K562 (cell line): ENCODE measurements at regions not wholly inside any gene's neighbourhood (a gene's known extent, or its start where the extent isn't known, plus 50 kb on each side); places are given as distances from the start of the nearest gene placed in this dataset.

Experiments
- ATAC-seq: fragments of 200-7000 bp; cut with Tn5 transposase; 3 replicates; pipeline ENCODE4 v1.9.1; 2020; ENCODE audit warnings: moderate library complexity
- BruUV-seq: library from RNA; stranded (reverse); fragments of 400-500 nt; replicated peaks from 2 replicates; lab custom pipeline; 2021; lab: Mats Ljungman, UMichigan
- CTCF ChIA-PET: fragments of 300-600 bp; formaldehyde crosslinking; extraction: SDS; loops from one replicate; lab custom pipeline; 2021; ENCODE audit warnings: low intra/inter-chr PET ratio; lab: Yijun Ruan, JAX
- POLR2A ChIA-PET: fragments of 300-600, 350-650 bp; sonication (Branson Sonifier 250); formaldehyde crosslinking; extraction: SDS; loops from one replicate; lab custom pipeline; 2021; ENCODE audit warnings: antibody characterized with exemption, inconsistent platforms; lab: Yijun Ruan, JAX
- DNase-seq, 4 experiments: peaks; one replicate each; pipeline versions ENCODE4 v3.0.0 to v3.0.0-alpha.2; 2011 to 2018; ENCODE audit warnings: low spot score in 3 of 4, mixed read lengths in 3 of 4; ENCODE audit errors: extremely low read depth in 1 of 4
- FAIRE-seq: peaks from 2 replicates; lab custom pipeline; 2011; peaks lifted over from hg19 to GRCh38; lab: Jason Lieb, UNC
- H2AFZ ChIP-seq: 2 replicates; pipeline ENCODE4 v1.6.0; 2011; ENCODE audit warnings: low read depth, low read length, control low read depth, inconsistent platforms
- H3K27ac ChIP-seq: fragments of 200-600 bp; 3 replicates; pipeline ENCODE4 v1.8.0; 2011; ENCODE audit warnings: low read depth, mild to moderate bottlenecking, control low read depth, inconsistent platforms, low read length, moderate library complexity, mixed read lengths; ENCODE audit errors: extremely low read depth
- H3K27me3 ChIP-seq, 2 experiments: fragments of 300-600 bp in 1 of 2; 2 replicates in 1 of 2; 3 replicates in 1 of 2; pipeline versions ENCODE4 v1.6.0 to v1.8.0; 2011; ENCODE audit warnings: inconsistent platforms in 2 of 2, low read length in 2 of 2, mild to moderate bottlenecking in 1 of 2, mixed read lengths in 1 of 2, moderate library complexity in 1 of 2; ENCODE audit not compliant: control insufficient read depth in 2 of 2, insufficient read depth in 2 of 2
- H3K36me3 ChIP-seq: fragments of 300-600 bp; 3 replicates; pipeline ENCODE4 v1.8.0; 2011; ENCODE audit warnings: mild to moderate bottlenecking, low read length, inconsistent platforms; ENCODE audit not compliant: control insufficient read depth, insufficient read depth
- H3K4me1 ChIP-seq, 2 experiments: fragments of 200-600 bp in 1 of 2; replicated peaks in 1 of 2; 2 replicates in 1 of 2; 3 replicates in 1 of 2; pipeline versions ENCODE4 v1.5.1 to v1.8.0; 2011; ENCODE audit warnings: inconsistent platforms in 2 of 2, low read length in 2 of 2, mild to moderate bottlenecking in 1 of 2, mixed read lengths in 1 of 2, moderate library complexity in 1 of 2; ENCODE audit not compliant: control insufficient read depth in 2 of 2, insufficient read depth in 2 of 2
- H3K4me2 ChIP-seq: 2 replicates; pipeline ENCODE4 v1.6.1; 2011; ENCODE audit warnings: low read length, control low read depth, inconsistent platforms, mixed read lengths; ENCODE audit not compliant: insufficient read depth
- H3K4me3 ChIP-seq: fragments of 200-600 bp; sonication (generic), shearing (Covaris generic); 2 replicates; pipeline ENCODE4 v1.5.1; 2016; ENCODE audit warnings: control low read depth, inconsistent platforms
- H3K79me2 ChIP-seq: fragments of 200-600 bp; 3 replicates; pipeline ENCODE4 v1.8.0; 2011; ENCODE audit warnings: low read length, inconsistent platforms; ENCODE audit not compliant: control insufficient read depth, insufficient read depth
- H3K9ac ChIP-seq, 2 experiments: 2 replicates each; pipeline versions ENCODE4 v1.6.0 to v1.6.1; 2011; ENCODE audit warnings: low read depth in 2 of 2, low read length in 2 of 2, control low read depth in 1 of 2, inconsistent platforms in 1 of 2, mild to moderate bottlenecking in 1 of 2, mixed read lengths in 1 of 2; ENCODE audit not compliant: insufficient read depth in 1 of 2
- H3K9me1 ChIP-seq: one replicate; pipeline ENCODE4 v1.6.0; 2011; ENCODE audit warnings: inconsistent platforms, mild to moderate bottlenecking, low read length, moderate library complexity; ENCODE audit not compliant: control insufficient read depth, insufficient read depth
- H3K9me3 ChIP-seq: replicated peaks from 2 replicates; pipeline ENCODE4 v1.5.1; 2011; ENCODE audit warnings: low read depth, low read length, inconsistent platforms; ENCODE audit not compliant: control insufficient read depth, insufficient read depth
- H4K20me1 ChIP-seq: replicated peaks from 2 replicates; pipeline ENCODE4 v1.6.1; 2011; ENCODE audit warnings: low read length, inconsistent platforms, mixed read lengths; ENCODE audit not compliant: control insufficient read depth, insufficient read depth
- HMG20A ChIP-seq: fragments of 450-650 bp; formaldehyde crosslinking; conservative IDR thresholded peaks from 2 replicates; pipeline ENCODE4 v1.4.0; 2020; ENCODE audit warnings: mild to moderate bottlenecking, mixed read lengths
- HNRNPUL1 ChIP-seq: fragments of 200-400 bp; formaldehyde crosslinking; IDR thresholded peaks from 2 replicates; pipeline ENCODE4 v1.6.1; 2017; ENCODE audit warnings: low read length
- KLF13 ChIP-seq: fragments of 450-650 bp; IDR thresholded peaks from 2 replicates; pipeline ENCODE4 v1.6.1; 2016; ENCODE audit warnings: missing genetic modification characterization, low read depth, mild to moderate bottlenecking, missing compliant biosample characterization, moderate library complexity, borderline replicate concordance
- LEF1 ChIP-seq: fragments of 450-650 bp; IDR thresholded peaks from 2 replicates; pipeline ENCODE4 v1.6.1; 2016; ENCODE audit warnings: mild to moderate bottlenecking
- NEUROD1 ChIP-seq: fragments of 150-350 bp; IDR thresholded peaks from 2 replicates; pipeline ENCODE4 v1.6.1; 2014; ENCODE audit warnings: borderline replicate concordance, low read length, low read depth; ENCODE audit not compliant: partially characterized antibody
- SETDB1 ChIP-seq: IDR thresholded peaks from one replicate; pipeline ENCODE4 v1.6.1; 2012; ENCODE audit warnings: low read length, control low read depth, inconsistent platforms
- TAF15 ChIP-seq: fragments of 200-400 bp; formaldehyde crosslinking; IDR thresholded peaks from 2 replicates; pipeline ENCODE4 v1.6.1; 2017; ENCODE audit warnings: mild to moderate bottlenecking, low read depth, low read length, moderate library complexity
- TCF7 ChIP-seq: sonication (generic); IDR thresholded peaks from 2 replicates; pipeline ENCODE4 v1.6.1; 2016; ENCODE audit warnings: antibody characterized with exemption, borderline replicate concordance
- TSC22D4 ChIP-seq: fragments of 450-650 bp; IDR thresholded peaks from 2 replicates; pipeline ENCODE4 v1.6.1; 2016; ENCODE audit warnings: missing genetic modification characterization, missing biosample characterization, control low read depth
- ZMIZ1 ChIP-seq, 2 experiments: fragments of 150-350 bp in 1 of 2; IDR thresholded peaks; 2 replicates each; pipeline ENCODE4 v1.6.1; 2012 to 2016; ENCODE audit warnings: low read depth in 2 of 2, low read length in 2 of 2, mild to moderate bottlenecking in 1 of 2, moderate library complexity in 1 of 2
- ZNF12 ChIP-seq: sonication (generic); formaldehyde crosslinking; IDR thresholded peaks from 2 replicates; pipeline ENCODE4 v1.4.0; 2020; ENCODE audit warnings: mild to moderate bottlenecking, missing genetic modification reagents
- ZNF146 ChIP-seq: IDR thresholded peaks from one replicate; pipeline ENCODE4 v1.6.1; 2018; ENCODE audit warnings: missing compliant biosample characterization; ENCODE audit not compliant: unreplicated experiment
- ZNF3 ChIP-seq: fragments of 250-450 bp; sonication (Bioruptor Pico); IDR thresholded peaks from 2 replicates; pipeline ENCODE4 v1.5.0; 2021; ENCODE audit warnings: mild to moderate bottlenecking, moderate library complexity
- ZNF592 ChIP-seq: fragments of 450-650 bp; IDR thresholded peaks from 2 replicates; pipeline ENCODE4 v1.6.1; 2017; ENCODE audit warnings: antibody characterized with exemption, mild to moderate bottlenecking
- WGBS: fragments of 100-300 bp; shearing (Covaris generic); methylation state at CpG from one replicate; pipeline ENCODE4 v1.1.6; 2016; ENCODE audit warnings: low coverage, mixed read lengths; ENCODE audit not compliant: insufficient coverage; ENCODE audit errors: missing lambda C conversion rate; 5-methylcytosine and 5-hydroxymethylcytosine counted together
- in situ Hi-C: fragments of 300-500 bp; cut with MboI; formaldehyde crosslinking; loops from 4 replicates; pipeline ENCODE4 v1.15.0; 2018; ENCODE audit warnings: inconsistent platforms, mixed read lengths
- intact Hi-C: fragments of 100-400 bp; cut with micrococcal nuclease; formaldehyde crosslinking; loops from 2 replicates; pipeline ENCODE4 v1.14.2; 2022

GRCh38 chr9:7500521-7500920 is 299.1 kb downstream of the DMAC1 start:
- Histone ChIP-seq H4K20me1 (no peaks in the 10 kb centered on the region), H3K9me1 (no peaks in the 10 kb centered on the region), H2AFZ (no peak overlapping the region), H3K79me2 (no peaks in the 10 kb centered on the region), H3K4me3 (no peak overlapping the region), H3K27ac (no peak overlapping the region), H3K4me2 (no peak overlapping the region), H3K27me3 (no peaks in the 10 kb centered on the region), H3K36me3 (no peaks in the 10 kb centered on the region), H3K9ac (no peak overlapping the region), H3K4me1 (no peaks in the 10 kb centered on the region), H3K9me3 (no peaks in the 10 kb centered on the region)
- intact Hi-C loops: no loop called here
- BruUV-seq: no TSS peak
- CTCF ChIA-PET: no interaction called here
- FAIRE-seq: no peak
- ATAC-seq: no peak
- in situ Hi-C loops: no loop called here
- POLR2A ChIA-PET: no interaction called here
- no peak for TF ChIP-seq SETDB1
- TF ChIP-seq KLF13 (tag): no peak
- TF ChIP-seq TCF7: no peak
- TF ChIP-seq HMG20A (CRISPR knock-in tag): no peak
- TF ChIP-seq TAF15: no peak
- no peak for TF ChIP-seq ZNF592
- TF ChIP-seq ZNF146: no peak
- no peak for TF ChIP-seq ZNF12 (CRISPR knock-in tag)
- no peak for TF ChIP-seq LEF1
- TF ChIP-seq HNRNPUL1: no peak
- no peak for TF ChIP-seq ZNF3 (CRISPR knock-in tag)
- no peak for TF ChIP-seq ZMIZ1 (IDR thresholded peaks at IDR 0.05; ENCODE audit: low read depth in 2 of 2, low read length in 2 of 2)
- no peak for TF ChIP-seq TSC22D4 (tag)
- no peak for TF ChIP-seq NEUROD1
- no peak for DNase-seq
- 0% methylated on average over 2 of the region's 2 CpGs for WGBS
